ENCODE measurements at regions not wholly inside any gene's neighbourhood (a gene's known extent, or its start where the extent isn't known, plus 50 kb on each side); places are given as distances from the start of the nearest gene placed in this dataset.
"Not testable (repeated sequence)": the region's sequence is repeated elsewhere in the genome, so short reads cannot be mapped to it uniquely, and the experiment has no call there.

DNA sequence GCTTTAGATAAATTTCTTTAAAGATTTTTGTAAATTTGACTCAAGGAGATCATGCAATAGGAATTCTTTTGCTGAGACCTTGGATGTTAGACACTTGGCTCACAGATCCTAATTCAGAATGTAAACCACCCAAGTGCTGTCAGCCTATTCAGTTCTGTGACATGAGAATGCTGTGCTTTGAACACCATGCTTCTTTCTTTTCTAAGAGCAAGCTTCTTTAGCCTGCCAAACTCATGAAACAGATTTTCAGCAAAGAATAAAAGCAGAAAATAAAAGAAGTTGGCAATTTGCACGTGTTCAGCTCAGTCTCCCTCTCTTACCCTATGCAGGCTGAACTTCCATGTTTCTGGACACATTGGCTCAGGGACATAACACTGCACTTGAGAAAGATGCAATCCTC lies 845.8 kb downstream of the UQCRFS1 start:
- no peak for DNase-seq (ENCODE audit: low spot score)

- DNase-seq (ENCODE audit: low spot score) = no peak
These were observed 849.7 kb downstream of the UQCRFS1 start for GRCh38 chr19:28363254-28363653.

DNA sequence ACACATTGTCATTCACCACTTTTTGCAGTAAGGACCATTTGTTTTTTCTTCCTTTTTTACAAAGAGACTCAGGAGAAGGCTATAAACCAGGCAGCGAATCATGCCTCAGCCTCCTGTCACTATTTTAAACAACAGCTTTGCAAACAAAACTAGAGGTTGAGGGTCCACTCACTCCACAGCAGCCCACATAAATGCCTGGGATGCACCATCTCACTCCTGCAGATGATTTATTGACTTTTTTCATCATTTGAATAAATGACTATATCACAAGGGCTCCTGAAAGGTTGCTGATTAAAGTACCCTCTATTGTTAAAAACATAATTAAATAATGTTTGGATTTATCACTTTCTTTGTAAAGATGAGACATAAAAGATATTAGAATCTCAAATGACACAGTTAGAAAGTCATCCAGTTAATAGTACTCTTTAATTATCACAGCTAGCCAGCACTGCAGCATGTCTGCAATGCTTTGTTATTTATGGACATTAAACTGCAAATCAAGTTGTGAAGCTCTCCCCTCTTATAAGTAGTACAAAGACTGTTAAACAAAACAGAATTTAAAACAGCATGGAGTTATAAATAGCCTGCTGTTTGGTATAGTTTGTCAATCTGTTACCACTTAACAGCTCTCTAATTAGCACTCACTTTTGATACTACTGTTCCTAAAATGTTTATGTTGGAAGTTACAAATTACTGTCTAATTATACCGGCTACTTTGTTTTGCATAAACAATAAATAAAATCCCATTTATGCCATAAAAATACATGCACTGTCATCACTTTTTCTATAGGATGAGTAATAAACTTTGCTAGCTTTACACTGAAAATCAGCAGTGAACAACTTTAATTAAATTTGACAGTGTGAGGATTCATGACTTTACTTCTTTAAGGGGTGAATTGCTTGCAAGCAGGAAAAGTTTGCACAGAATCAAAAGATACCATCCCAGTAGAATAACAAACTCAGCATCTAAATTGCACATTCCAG lies 853.2 kb downstream of the UQCRFS1 start:
- no peak for DNase-seq (ENCODE audit: low spot score)

- no peak for DNase-seq (ENCODE audit: low spot score)
These were observed 854.3 kb downstream of the UQCRFS1 start for GRCh38 chr19:28358633-28359032.

GRCh38 chr19:28351761-28352160 lies 861.2 kb downstream of the UQCRFS1 start:
- peak; percentile 12 for DNase-seq (ENCODE audit: low spot score)

- not testable (repeated sequence) for DNase-seq (ENCODE audit: low spot score)
These were observed 861.6 kb downstream of the UQCRFS1 start for GRCh38 chr19:28351321-28351720.

DNA sequence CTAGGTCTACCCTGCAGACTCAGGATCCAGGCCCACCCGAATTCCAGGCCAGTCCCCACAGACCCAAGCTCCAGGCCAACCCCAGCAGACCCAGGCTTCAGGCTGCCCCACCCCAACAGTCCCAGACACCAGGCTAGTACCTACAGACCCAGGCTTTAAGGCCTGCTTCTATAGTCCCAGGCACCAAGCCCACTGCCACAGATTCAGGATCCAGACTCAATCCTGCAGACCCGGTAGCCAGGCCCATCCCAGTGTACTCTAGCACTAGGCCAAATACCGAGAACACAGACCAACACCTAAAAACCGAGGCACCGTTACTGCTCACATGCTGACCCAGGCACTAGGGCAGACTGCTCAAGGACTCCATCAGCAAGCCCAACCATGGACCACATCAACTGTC lies 862.3 kb downstream of the UQCRFS1 start:
- DNase-seq (ENCODE audit: low spot score) = no peak

DNA sequence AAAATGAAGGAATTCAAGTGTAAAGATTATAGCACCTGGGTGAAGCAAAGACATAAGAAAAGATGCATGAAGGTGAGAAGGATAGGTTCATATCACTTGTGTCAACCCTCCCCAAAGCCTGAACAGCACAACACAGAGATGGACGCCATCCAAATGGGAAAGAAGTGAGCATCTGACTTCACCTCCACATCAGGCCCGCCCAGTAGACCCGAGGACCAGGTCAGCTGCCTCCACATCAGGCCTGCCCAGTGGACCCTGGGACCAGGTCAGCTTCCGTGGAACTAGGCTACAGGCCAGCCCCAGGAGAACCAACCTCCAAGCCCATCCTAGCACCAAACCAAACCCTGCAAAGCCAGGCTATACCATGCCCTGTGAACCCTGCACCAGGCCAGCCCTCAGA lies 862.9 kb downstream of the UQCRFS1 start:
- DNase-seq (ENCODE audit: low spot score) = no peak

DNA sequence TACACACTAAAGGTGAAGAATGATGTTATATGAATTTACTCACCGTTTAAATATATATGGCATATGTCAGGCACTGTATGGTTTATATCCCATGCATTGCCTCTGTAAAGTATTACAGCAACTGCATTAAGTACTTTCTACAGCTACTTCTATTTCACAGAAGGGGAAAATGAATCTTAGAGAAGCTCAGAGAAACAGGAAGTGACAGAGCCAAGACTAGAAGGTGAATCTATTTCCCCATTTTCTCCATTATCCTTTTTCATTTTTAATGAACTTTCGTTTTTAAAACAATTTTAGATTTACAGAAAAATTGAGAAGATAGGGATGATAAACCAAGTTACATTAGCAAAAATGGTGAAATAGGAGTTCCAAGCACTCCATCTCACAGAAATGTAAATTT lies 863.3 kb downstream of the UQCRFS1 start:
- DNase-seq (ENCODE audit: low spot score) = no peak

- DNase-seq (ENCODE audit: low spot score) = no peak
These were observed 867.1 kb downstream of the UQCRFS1 start for GRCh38 chr19:28345811-28346210.

DNA sequence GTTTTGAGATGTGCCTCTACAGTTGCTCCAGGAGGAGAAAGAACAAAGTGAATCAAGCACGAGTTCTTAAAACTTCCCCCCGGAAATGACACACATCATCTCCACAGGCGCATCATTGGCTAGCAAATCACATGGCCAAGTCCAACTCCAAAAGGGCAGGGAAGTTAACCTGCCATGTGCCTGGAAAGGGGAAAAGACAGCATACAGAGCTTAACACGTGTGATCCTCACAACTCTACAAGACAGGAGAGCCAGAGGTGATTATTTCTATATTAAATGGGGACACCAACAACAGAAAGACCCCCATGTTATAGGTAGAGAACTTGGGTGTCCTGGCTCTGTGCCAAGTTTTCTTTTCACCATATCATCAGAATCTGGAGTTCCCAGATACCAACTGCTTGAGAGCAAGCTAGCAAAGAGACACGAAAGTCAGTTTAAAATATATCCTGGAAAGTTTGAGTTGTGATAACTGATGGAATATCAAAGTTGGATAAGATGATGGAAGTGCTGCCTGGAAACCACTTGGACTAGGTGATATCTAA lies 871.1 kb downstream of the UQCRFS1 start:
- no peak for DNase-seq (ENCODE audit: low spot score)

GRCh38 chr19:28334419-28334818 lies 878.5 kb downstream of the UQCRFS1 start:
- no peak for DNase-seq (ENCODE audit: low spot score)

DNA sequence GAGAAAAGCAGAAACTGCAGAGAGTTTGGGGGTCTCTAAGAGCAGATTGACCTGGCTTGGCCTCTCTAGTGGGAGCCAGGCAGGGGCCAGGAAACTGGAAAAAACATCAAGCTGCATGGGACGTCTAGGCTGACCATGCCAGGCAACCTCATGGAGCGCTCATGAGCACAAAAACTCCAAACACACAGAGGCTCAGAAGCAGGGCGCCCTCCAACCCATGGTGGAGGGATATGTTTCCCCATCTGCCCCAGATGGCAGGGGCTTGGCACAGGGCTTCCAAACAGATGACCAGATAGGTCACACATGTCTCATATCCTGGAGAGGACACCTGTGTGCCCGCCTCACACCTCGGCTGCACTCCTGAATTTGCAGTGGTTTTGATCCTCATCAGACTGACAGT lies 879.0 kb downstream of the UQCRFS1 start:
- DNase-seq (ENCODE audit: low spot score) = no peak

- no peak for DNase-seq (ENCODE audit: low spot score)
These were observed 880.1 kb downstream of the UQCRFS1 start for GRCh38 chr19:28332886-28333285.

DNA sequence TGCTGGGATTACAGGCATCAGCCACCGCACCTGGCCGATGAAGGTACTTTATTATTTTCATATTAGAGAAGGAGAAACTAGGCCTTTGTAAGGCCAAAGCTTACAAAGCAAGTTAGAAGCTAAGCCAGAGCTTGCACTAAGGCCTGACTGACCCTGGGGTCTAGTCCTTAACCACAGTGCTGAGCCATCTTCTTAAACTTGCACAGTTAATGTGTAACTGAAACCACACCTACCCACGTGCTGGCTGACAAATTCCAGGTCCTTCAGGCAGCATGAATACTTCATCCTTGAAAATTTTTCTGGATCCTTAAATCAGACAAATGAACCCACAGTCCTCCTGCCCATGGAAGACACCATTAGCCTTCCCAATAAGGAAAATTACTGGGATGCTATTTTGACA lies 880.6 kb downstream of the UQCRFS1 start:
- no peak for DNase-seq (ENCODE audit: low spot score)

DNA sequence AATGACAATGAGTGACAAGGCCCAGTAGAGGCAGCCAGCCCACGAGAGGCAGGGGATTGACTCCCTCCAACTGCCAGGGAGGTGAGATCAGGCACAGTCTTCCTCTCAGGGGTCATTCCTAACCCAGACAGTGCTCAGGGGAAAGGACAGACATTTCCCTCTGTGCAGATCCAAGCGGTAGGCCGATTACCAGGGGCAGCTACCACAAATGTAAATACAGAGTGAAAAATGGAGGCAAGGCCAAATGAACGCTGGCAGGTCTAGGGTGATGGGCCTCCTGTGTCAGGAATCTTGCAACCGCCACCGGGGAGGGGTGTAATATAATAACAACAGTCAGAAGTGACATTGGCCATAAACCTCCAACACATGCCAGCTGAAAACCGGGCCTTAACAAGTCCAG lies 881.4 kb downstream of the UQCRFS1 start:
- no peak for DNase-seq (ENCODE audit: low spot score)

DNA sequence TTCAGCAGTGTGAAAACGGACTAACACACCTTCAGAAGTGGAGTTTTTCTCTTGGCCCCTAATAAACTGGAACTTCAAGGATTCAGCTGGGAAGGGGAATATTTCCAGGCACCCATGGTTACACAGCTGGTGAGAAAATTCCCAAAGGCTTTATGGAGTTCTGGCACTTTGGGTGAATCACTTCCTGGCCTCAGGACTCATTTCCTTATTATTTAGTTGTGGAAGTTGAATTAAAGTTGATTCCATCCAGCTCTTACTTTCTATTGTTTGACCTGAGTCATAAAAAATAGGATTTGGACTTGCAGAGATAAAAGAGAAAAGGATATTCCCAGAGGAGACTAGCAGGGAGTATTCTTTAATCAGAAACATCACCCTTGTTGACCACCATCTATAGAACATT lies 882.1 kb downstream of the UQCRFS1 start:
- no peak for DNase-seq (ENCODE audit: low spot score)

- DNase-seq (ENCODE audit: low spot score) = no peak
These were observed 883.5 kb downstream of the UQCRFS1 start for GRCh38 chr19:28329429-28329828.

- DNase-seq (ENCODE audit: low spot score) = no peak
These were observed 885.0 kb downstream of the UQCRFS1 start for GRCh38 chr19:28327905-28328304.

GRCh38 chr19:28326746-28327145 lies 886.2 kb downstream of the UQCRFS1 start:
- DNase-seq (ENCODE audit: low spot score) = no peak

- no peak for DNase-seq (ENCODE audit: low spot score)
These were observed 888.5 kb downstream of the UQCRFS1 start for GRCh38 chr19:28324275-28325060.

GRCh38 chr19:28322945-28323344 lies 890.0 kb downstream of the UQCRFS1 start:
- DNase-seq (ENCODE audit: low spot score) = no peak

DNA sequence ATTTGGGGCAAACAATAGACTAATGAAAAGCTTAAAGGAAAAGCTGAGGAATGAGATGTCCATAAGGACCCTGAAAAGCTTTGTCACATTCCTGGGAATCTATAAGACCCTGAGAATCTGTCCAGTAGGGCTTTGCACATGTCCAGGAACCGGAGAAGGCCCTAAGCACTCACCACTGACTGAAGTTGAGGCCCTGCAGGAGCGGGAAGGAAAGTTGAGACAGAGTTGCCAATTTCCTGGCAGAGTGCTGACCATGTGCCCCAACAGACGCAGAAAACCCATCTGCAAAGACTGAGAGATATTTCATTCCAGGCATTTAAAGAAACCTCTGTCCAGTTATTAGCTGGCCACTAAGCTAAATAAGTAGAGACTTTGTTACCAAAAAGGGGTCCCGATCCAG lies 890.5 kb downstream of the UQCRFS1 start:
- DNase-seq (ENCODE audit: low spot score) = no peak
